Right hindlimb (tissue), 1 donor: ENCODE measurements at regions not wholly inside any gene's neighbourhood (a gene's known extent, or its start where the extent isn't known, plus 50 kb on each side); places are given as distances from the start of the nearest gene placed in this dataset.

Source experiments
- DNase-seq: peaks from one replicate; pipeline ENCODE4 v3.0.0-alpha.2; 2018

DNA sequence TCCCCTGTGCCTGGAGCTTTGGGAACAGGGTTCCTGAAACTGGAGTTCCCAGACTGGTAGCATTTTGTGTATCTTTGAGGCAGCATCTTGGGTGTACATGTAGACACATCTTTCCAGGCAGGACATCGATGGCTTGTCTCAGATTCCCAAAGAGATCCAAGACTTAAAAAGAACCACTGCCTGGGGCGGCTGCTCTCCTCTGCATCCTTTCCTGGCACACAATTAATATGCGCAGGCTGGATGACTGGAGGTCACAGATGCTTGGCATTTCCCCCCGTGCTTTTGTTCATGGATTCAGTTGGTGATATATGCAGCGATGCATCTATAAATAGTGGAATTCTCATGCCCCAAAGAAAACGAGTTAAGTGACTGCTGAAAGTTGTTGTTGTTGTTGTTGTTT, 80.5 kb downstream of the CLDN34 start:
- no peak for DNase-seq

DNA sequence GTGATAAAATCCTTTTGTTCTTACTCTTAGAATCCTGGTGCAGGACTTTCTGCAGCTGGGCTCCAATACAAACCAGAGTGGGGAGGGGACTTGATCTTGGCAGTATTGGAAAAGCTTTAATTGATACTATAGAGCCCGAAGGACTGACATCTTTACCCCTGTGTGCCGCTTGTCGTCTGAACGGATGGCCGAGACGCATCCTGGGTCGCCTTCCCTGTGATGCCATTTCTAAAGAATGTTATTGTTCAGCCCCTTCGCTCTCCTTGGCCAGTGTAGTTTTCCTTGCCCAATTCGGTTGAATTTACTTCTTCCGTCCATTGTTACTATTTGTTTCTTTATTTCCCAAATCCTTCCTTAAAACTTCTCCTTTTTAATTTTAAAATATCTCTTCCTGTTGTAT, 80.9 kb downstream of the CLDN34 start:
- no peak for DNase-seq

DNA sequence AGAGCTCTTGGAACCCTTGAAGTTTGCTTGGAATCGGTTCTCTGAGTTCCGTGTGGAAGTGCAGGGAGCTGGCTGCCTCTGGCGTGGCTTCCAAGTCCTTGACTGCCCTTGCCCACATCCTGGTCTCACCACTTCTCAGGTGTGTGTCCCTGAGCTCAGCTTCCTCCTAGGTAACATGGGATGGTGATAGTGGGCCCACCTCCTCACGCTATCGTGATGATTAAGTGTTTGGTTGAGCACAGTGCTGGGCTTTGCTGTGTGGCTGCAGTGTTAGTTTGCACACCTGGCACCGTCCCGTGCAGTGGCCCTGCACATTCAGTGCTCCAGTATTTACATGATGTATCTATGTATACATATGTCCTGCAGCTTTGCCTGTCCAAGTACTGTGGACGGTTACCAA, 81.5 kb downstream of the CLDN34 start:
- DNase-seq: no peak

DNA sequence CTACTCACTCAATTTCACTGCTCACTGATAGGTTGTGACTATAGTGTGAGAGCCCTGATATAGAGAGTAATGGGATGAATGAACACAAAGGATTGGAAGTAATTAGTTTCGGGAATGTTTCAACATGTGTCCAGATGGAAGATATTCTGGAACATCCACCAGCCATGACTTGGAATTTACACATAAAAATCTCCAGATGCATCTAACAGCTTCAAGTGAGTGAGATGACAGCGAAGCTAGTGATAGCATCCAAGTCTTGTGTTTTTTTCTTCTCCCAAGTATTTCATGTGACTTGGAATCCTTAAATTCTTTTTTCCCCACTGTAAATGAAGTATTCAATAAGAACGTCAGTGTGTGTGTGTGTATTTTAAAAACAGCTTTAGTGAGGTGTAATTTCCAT, 82.1 kb downstream of the CLDN34 start:
- DNase-seq: no peak

DNA sequence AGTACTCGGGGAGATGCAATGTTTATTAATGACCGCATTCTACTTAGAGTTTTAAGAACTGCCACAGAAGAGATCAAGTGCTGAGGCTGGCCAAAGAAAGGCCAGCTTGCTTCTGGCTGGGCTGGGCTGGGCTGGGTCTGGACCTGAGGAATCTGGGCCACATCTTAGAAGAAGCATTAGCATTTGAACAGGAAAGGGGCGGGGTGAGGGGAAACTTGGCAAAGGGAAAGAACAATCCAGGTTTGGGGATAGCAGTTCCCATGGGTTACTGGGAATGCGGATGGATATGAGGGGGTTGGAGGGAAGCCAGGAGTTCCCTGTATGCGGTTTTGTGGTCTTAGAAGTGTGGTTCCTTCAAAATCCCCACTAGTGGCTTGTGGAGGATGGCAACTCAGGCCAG, 83.3 kb downstream of the CLDN34 start:
- DNase-seq: no peak

DNA sequence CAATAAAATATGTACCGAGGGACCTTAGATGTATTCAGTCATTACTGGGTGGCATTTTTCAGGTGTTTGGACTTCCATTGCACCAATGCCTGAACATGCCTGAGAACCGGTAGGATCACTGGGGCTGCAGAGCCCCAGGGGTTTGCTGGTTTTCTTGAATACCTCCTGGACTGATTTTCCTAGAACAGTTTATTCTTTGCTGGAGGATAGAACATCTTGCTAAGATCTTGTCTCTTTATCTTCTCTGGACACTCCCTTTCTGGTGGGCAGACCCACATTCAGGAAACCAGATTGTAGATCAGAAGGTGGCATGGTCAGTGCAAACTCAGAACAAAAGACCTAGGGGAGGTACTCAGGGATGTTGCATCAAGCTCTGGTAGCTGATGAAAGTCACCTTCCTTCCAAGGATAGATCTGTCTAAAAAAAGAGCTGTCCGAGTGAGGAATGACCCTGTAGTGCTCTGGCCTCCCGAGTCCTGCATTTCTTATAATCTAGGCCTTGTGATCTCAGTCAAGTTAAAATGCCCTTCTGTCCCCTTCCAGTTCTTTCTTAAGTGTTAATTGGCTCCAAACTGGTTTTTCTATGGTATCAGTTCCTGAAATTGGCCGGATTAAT, 84.8 kb downstream of the CLDN34 start:
- DNase-seq: no peak

DNA sequence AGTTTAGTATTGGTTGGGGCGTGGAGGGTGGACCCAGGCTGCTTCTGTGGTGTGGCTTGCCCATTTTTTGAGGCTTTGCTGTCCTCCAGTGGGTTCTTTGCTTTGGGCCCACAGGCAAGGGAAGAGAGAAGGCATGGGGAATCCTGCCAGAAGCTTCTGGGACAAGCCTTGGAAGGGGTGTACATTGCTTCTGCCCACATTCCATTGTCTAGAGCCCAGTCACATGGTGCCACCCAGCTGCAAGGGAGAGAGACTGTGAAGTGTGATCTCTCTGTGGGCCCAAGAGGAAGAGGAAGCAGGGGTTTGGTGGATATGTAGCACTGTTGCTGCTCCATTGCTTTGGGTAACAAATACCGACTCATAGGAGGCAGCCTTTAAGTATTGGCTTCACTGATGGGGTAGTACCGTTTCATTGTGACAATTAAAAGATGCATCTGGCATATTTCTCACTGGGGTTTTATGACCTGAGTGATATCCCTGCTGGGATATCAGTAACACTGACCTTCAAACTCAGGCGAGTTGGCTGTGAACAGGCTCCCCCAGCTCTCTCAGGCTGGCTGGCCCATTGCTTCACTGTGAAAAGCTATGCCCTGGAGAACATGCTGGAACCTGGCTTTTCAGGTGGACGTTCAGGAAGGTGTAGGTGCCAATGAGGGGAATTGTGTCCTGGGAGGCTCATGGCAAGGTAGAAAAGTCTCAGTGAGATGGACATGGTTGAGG, 85.9 kb downstream of the CLDN34 start:
- DNase-seq: no peak

DNA sequence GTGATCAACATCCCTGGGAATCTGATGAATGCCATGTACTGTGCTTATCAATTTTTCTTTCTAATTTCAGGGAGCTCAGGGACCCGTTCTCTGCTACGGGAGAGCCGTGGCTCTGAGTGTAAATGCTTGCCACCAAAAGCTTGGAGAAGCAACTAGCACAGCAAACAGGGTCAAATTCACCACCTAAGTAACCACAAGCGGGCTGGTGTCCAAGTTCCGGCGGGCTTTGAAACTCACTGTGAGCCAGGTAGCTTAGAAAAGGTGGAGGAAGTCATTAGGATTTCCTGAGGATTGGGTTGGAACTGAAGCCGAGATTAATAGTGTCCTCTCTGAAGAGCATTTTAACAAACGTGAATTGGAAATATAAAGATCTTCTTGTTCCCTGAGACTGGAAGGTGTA, 87.2 kb downstream of the CLDN34 start:
- no peak for DNase-seq

DNA sequence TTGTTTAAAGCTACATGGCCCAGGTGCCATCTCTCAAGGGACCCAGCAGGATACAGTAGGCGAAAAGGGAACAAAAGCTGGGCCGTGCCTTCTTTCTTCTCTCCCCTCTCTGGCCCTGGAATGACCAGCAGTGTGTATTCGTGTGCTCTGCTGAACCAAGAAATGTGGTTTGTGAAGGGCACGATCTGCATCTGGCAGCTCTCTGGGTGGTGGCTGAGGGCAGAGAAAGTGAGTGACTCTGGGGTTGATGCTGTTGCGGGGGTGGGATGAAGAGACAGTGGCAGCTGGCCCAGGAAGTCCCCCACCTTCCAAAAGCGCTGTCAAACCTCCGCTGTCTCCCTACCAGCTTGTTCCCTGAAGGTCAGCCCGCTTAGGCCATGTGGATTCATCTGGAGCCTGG, 88.3 kb downstream of the CLDN34 start:
- no peak for DNase-seq

DNA sequence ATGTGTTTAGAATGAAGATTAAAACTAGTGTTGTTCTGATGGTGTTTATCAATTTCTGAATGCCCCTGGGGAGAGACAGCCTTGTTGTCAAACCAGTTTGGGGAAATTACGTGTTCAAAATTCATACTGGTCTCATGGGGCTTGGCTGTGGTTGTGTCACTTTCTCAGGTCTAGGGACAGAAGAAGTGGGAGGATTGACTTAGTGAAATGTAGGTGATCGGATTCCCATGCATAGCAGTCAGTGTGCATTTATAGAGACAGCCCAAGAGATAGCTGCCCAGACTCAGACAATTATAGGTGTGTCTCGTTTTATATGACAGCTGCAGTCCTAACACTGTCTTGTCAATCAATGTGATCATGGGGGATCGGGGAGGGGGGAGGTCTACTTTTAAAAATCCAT, 94.4 kb upstream of the CLCN4 start:
- no peak for DNase-seq

DNA sequence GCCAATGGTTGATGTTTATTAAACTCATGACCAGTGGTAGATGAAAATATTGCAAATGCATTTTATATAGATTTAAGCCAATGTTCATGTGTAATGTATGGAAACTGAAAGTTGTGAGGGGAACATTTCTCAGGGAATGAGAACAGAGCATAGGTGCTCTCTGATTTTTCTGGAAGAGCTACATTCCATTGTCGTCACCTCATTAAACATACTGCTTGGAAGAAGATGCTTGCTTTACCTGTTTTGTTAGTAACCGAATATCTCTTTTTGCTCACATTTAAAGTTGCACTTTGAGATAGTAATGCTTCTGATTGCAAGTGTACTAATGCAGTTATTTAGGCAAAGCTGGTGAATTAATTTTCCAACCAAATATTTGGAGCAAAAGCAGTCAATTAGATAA, 93.8 kb upstream of the CLCN4 start:
- no peak for DNase-seq

DNA sequence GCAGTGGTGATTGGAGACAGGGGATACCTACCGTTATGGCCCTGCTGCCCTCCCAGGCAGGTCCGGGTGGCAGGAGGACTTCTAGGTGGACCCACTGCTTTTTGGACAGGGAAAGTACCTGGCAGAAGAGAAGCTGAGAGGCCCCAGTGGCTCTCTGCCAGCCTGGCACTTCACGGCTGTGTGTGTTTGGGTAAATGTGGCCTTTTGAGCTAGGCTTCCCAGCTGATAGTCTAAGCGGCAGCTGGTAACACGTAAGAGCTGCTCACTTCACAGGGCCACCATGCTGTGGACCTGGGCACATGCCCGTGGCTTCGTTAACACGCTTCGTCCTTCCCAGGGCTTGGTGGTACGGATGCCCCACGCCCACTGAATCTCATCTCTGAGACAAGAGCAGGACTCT, 92.0 kb upstream of the CLCN4 start:
- DNase-seq: no peak

DNA sequence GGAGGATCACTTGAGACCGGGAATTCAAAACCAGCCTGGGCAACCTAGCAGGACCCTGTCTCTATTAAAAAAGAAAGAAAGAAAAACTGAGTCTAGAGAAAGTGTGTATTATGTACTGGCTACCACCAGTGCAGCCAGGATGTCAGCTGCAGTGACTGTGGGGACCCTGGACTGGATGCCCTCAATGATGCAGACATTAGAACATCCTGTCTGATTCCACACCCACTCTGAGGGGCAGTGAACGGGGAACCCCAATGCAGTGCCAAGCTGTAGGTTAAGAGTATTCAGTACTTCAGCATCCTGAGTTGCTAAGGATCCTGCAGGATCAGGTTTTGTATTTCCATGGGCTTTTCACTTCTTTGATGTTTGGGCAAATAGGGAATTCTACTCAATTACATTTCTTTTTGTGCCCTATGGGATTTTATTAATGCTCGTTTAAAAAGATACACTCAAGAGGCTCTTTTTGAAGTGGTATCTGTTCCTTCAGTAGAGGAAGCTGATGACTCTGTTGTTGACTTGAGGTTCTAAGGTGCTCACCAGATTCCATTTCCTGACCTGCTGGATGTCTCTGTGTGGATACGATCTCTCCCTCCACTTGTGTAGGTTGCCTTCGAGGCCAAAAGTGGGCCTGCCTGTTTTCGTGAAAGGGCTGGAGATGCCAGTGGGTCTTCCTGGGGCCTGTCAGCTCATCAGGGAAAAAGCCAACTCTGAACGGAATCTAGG, 85.9 kb upstream of the CLCN4 start:
- DNase-seq: no peak

DNA sequence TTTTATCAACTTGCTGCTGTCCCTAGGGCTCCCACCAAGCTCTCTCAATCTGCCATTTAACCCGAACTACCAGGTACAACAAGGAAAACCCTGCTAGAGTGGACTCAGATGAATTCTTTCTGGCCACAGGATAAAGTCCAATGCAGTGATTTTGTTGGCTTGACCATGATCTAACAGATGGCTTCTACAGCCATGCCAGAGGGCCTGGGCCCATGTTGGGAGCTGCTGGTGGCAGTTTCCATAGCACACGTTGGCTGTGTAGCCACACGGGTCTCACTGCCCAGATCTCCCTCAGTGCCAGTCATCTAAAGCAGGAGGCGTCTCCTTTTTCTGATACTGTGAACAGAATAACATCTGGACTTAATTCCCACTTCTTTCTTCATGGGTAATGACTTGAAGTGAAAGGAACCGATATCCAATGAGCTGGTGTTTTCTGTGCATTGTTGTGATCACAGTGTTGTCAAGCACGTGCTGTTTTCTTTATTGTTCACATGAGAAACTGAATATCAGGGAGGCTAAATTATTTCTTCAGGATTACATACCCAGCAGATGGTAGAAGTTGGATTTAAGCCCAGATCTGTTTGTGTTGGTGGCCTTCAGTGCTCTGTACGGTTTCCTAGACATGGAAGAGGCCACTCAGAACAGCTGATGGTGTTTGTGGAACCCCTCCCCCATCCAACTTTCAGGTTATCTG, 85.2 kb upstream of the CLCN4 start:
- no peak for DNase-seq

DNA sequence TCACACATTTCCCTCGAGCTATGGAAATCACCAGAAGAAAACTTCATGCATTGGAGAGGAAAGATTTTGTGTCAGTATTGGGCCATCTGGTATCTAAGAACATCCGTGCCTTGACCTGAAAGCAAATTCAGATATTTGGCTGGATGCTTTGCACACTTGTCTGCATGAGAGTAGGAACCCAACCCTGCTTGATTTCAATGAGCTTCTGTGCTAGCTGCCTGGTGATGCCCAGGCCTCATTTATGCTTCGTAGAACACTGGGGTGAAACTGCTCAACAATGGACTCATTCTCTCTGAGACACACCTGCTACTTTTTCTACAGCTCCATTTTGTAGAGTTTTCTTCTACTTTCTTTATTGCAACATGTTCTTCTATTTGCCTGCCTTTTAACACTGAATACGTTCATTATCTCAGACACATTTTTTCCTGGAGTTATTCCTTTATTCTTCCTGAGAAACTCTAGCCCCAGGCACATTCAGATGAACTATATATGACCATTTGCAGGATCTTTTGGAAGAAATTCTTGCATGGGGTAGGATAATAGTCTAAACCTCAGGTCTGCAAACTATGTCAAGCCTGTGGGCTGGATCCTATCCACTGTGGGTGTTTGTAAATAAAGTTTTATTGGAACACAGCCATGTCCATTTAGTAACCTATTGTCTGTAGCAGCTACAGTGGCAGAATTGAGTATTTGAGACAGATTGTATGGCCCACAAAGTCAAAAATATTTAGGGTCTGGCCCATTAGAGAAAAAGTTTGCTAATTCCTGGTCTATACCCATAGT, 83.8 kb upstream of the CLCN4 start:
- no peak for DNase-seq

DNA sequence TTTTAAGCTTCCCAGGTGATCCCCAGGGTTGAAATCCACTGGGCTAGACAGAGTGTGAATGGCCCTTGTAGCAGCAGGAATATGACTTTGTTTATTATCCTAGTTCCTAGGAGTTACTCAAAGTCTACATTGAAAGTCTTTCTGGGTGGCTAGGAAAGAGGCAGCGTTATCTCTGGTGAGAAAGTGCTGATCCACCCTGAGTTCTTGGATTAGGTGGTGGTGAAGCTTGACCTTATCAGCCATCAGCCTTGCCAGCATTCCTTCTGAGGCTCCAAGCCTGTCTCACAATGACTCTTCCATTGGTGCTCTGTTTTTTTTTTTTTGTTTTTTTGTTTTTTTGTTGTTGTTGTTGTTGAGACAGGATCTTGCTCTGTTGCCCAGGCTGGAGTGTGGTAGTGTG, 83.1 kb upstream of the CLCN4 start:
- no peak for DNase-seq

DNA sequence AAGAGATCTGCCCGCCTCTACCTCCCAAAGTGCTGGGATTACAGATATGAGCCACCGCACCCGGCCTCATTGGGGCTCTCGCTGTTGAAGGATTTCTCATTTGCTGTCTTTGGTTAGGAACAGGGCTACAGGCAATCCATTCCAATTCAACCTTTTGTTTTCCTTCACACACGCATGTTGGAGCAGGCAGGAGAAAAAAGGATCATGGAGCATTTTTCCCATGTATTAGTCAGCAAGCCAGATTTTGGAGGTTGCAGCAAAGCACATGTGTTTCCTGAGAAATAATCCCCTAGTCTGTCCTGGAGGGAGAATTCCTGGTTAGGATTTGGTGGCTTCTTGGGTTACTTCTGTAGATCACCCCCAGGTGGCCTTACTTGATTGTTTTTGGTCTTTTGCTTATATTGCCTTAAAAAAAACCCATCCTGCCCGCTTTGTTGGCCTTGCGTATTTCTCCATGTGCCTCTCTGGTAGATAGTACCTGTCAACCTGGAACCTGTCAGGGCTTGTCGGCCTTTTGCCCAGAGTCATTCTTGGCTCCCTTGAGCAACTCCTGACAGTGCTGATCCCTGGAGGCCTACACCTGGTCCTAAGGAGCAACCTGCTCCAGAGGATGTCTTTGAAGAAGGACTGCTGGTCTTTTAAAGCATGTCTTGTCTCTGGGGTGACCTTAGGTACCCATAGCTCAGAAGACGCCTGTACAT, 82.4 kb upstream of the CLCN4 start:
- no peak for DNase-seq

DNA sequence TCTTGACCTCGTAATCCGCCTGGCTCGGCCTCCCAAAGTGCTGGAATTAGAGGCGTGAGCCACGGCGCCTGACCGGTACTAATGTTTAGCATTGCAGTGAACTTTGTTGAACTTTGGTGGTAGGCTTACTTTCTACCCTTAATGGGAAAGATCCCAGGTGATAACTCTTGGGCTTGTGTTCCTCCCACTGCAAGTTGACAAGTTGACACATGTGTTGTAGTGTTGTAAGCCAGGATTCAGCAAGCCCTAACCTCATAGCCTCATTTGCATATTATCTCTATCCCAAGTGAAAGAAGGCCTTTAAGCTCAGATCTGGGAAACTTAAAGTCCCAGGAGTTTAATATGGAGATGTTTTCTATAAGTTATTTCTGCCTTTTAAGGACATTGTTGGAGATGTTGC, 80.0 kb upstream of the CLCN4 start:
- DNase-seq: no peak

DNA sequence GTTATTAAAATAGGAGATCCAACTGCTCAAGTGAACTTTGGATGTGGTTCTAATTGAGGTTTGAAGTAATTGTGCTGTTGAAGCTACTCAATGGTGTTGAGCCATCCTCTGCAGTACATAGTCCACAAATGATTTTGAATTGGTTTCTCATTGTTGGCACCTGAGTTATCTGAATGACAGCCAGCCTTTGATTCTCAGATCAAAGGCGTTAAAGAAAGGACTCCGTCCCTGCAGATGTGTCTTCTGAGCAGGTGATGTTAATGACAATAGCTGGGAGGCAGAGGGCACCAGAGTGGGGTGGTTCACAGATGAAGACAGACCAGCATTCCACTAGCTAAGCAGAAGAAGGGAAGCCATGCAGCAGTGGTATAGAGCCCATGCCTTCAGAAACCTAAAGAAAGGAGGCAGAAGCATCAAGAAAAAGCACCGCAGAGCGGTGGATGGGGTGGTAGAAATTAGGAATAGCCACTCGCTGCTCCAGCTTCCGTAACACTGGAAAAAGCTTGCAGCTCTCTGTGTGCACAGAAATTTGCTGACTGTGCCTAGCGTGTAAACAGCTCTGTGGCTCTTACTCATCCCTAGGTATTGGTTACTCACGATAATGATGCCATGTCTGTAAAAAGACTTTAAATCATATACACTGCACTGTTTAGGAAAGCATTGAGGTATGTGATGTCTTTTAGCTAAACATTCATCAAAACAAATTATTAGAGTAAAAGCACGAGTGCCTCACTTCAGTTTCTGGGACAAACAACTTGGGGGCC, 79.2 kb upstream of the CLCN4 start:
- no peak for DNase-seq

DNA sequence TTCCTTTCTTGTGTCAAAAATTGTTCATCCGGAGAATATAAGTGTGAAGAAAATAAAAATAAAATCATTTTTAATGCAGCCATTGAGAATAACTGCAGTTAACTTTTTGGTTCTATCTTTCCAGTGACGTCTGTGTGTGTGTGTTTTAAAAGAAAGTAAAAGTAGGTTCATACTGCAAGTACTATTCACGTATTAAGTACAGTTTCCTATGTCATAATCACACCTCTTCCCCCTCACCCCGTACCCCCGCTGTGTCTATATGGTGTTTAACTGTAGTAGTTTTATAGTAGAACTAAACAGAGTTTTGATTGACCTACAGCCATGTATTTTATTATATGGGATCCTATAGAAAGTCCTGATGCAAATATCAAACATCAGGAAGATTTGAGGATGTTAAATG, 78.5 kb upstream of the CLCN4 start:
- DNase-seq: no peak

DNA sequence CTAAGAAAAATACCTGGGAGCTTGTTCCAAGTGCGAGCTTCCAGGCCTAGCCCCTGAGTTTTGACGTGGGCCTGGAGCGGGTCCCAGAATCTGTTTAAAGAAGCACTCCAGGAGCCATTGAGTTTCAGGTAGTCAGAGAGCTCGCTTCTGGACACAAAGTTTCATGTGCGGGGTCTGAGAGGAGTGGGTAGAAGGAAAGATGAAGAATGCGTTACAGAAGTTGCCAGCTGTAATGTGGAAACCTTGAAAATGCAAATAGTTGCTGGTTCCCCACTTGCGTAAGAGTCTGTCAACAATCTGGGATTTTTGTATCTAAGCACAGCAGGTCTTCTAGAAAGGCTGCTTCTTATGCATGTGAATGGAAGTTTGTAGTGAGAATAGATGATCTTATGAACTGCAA, 77.5 kb upstream of the CLCN4 start:
- DNase-seq: peak; percentile 25

DNA sequence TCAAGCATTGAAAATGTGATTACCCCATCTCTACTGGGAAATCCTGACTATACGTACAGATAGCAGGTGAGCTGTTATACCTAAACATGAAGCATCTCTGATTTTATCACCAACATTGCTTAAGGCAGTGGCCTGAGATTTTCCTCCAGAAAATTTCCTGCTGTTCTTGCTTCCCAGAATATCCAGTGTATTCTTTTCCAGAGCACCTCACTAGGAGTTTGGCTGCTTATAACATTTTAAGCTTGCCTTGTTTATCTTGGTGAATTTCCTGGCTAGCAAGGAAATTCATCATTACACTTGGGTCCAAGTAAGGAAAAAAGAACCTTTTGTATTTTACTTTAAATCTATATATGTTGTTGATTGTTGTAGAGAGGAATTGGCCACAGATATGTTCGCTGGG, 73.0 kb upstream of the CLCN4 start:
- DNase-seq: no peak
